ENCODE measurements at regions not wholly inside any gene's neighbourhood (a gene's known extent, or its start where the extent isn't known, plus 50 kb on each side); places are given as distances from the start of the nearest gene placed in this dataset.
A peak's percentile ranks its signal among the peaks of the same experiment; 100 is the strongest.

DNA sequence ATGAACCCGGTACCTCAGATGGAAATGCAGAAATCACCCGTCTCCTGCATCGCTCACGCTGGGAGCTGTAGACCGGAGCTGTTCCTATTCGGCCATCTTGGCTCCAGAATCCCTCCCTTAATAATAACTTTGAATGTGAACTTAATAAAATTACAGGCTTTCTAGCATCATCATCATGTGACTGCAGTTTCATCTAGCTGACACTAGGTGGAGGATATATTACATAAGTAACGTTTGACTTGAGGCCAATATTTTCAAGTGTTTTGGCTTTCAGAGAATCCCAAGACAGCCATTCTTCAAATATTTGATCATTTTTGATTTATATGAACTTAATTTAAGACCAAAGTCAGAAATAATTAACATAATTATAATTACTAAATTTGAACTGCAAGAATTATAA, 474.9 kb upstream of the CDH10 start:
- no peaks in the 10 kb centered on the region for H3K4me1 ChIP-seq (replicated peaks in 1 of 4; ENCODE audit: control insufficient read depth in 3 of 4, insufficient read depth in 4 of 4, low read length in 3 of 4)
- no peak overlapping the region for H3K27ac ChIP-seq (ENCODE audit: low read depth, low read length)
- H2BK120ac ChIP-seq (replicated peaks; ENCODE audit: low read depth, low read length) = no peak overlapping the region
- no peak overlapping the region for H4K8ac ChIP-seq (ENCODE audit: extremely low read depth, insufficient read depth, low read length)
- no peak for DNase-seq (ENCODE audit: low read depth in 1 of 2, low spot score in 2 of 2)
- no peaks in the 10 kb centered on the region for H3K79me2 ChIP-seq (ENCODE audit: control insufficient read depth in 1 of 2, insufficient read depth in 2 of 2, low read length in 2 of 2)
- no peak overlapping the region for H3K4me2 ChIP-seq (ENCODE audit: insufficient read depth in 1 of 2, low read depth in 2 of 2, low read length in 2 of 2)
- WGBS, 2 experiments (ENCODE audit: extremely low coverage in 1 of 2, insufficient coverage in 1 of 2, insufficient read length in 1 of 2, insufficient replicate concordance in 2 of 2, low coverage in 1 of 2, low lambda C conversion rate in 2 of 2, missing lambda C conversion rate in 1 of 2) = 82% methylated on average over 6 of the region's 7 CpGs; no CpG with 5 or more reads in 1 of the 2 experiments
- no peak overlapping the region for H3K14ac ChIP-seq (ENCODE audit: insufficient read length)
- no peak overlapping the region for H2BK15ac ChIP-seq (ENCODE audit: low read length)
- TF ChIP-seq, protein P1, sequence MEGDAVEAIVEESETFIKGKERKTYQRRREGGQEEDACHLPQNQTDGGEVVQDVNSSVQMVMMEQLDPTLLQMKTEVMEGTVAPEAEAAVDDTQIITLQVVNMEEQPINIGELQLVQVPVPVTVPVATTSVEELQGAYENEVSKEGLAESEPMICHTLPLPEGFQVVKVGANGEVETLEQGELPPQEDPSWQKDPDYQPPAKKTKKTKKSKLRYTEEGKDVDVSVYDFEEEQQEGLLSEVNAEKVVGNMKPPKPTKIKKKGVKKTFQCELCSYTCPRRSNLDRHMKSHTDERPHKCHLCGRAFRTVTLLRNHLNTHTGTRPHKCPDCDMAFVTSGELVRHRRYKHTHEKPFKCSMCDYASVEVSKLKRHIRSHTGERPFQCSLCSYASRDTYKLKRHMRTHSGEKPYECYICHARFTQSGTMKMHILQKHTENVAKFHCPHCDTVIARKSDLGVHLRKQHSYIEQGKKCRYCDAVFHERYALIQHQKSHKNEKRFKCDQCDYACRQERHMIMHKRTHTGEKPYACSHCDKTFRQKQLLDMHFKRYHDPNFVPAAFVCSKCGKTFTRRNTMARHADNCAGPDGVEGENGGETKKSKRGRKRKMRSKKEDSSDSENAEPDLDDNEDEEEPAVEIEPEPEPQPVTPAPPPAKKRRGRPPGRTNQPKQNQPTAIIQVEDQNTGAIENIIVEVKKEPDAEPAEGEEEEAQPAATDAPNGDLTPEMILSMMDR (IDR thresholded peaks at IDR 0.05; ENCODE audit: control extremely low read depth in 1 of 3, insufficient read depth in 1 of 3, low read depth in 1 of 3, low read length in 3 of 3) = peak in 1 of 3 experiments; percentile 25; a peak in 1 of 4 replicates
- TF ChIP-seq RAD21 (IDR thresholded peaks at IDR 0.05 in 1 of 2, conservative IDR thresholded peaks at IDR 0.05 in 1 of 2; ENCODE audit: low read depth in 2 of 2, low read length in 2 of 2) (peak; percentile 34 to 44; a peak in 3 of 4 replicates), SIX5 (IDR thresholded peaks at IDR 0.05; ENCODE audit: low read depth, low read length) (no peak)
- TF ChIP-seq, protein P2, sequence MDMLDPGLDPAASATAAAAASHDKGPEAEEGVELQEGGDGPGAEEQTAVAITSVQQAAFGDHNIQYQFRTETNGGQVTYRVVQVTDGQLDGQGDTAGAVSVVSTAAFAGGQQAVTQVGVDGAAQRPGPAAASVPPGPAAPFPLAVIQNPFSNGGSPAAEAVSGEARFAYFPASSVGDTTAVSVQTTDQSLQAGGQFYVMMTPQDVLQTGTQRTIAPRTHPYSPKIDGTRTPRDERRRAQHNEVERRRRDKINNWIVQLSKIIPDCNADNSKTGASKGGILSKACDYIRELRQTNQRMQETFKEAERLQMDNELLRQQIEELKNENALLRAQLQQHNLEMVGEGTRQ (IDR thresholded peaks at IDR 0.05; ENCODE audit: low read length) = 0 out of 2 replicates have a peak, but pooled peaks have one; percentile 33
- H3K23me2 ChIP-seq (ENCODE audit: low read depth, low read length) = no peaks in the 10 kb centered on the region
- H3K56ac ChIP-seq (replicated peaks; ENCODE audit: insufficient read length, low read depth, low read length) = no peak overlapping the region
- no peak for FAIRE-seq
- no peak overlapping the region for H3K4ac ChIP-seq (replicated peaks; ENCODE audit: insufficient read length, low read depth, low read length)
- no peaks in the 10 kb centered on the region for H4K20me1 ChIP-seq (replicated peaks in 1 of 2; ENCODE audit: control insufficient read depth in 1 of 2, insufficient read depth in 2 of 2, low read length in 2 of 2)
- no peak overlapping the region for H3K23ac ChIP-seq (ENCODE audit: insufficient read length)
- ChIA-PET CTCF (ENCODE audit: partially characterized antibody) (interaction anchor here (0.6 to 1.7 kb wide), 9 partner anchors 9 to 878 kb away, joined by 3 to 4 read pairs (median 3); partner anchors contain the start of gene CDH10), POLR2A (ENCODE audit: partially characterized antibody) (no interaction called here)
- H2BK12ac ChIP-seq (ENCODE audit: low read depth, low read length) = no peak overlapping the region
- H3K27me3 ChIP-seq (replicated peaks in 1 of 4; ENCODE audit: control insufficient read depth in 3 of 4, extremely low read depth in 1 of 4, insufficient read depth in 3 of 4, low read length in 3 of 4) = no peaks in the 10 kb centered on the region
- H2AK5ac ChIP-seq (ENCODE audit: low read depth, low read length) = no peak overlapping the region
- no peak overlapping the region for H4K91ac ChIP-seq (replicated peaks; ENCODE audit: insufficient read length, low read length)
- H2AFZ ChIP-seq (ENCODE audit: low read length) = no peak overlapping the region
- no peak overlapping the region for H3K9ac ChIP-seq (replicated peaks in 1 of 4; ENCODE audit: extremely low read depth in 1 of 4, low read depth in 3 of 4, low read length in 3 of 4)
- H3K18ac ChIP-seq (ENCODE audit: extremely low read depth, low read length) = no peak overlapping the region
- no peaks in the 10 kb centered on the region for H3K36me3 ChIP-seq (ENCODE audit: control insufficient read depth in 2 of 4, insufficient read depth in 4 of 4, low read length in 3 of 4)
- no peak overlapping the region for H3K4me3 ChIP-seq (ENCODE audit: extremely low read depth in 1 of 4, insufficient read depth in 2 of 4, low read depth in 3 of 4, low read length in 4 of 4)
- H3K9me3 ChIP-seq (ENCODE audit: insufficient read depth in 2 of 2, low read depth in 1 of 2, low read length in 1 of 2) = peaks cover 0 to 2% of the 10 kb centered on the region in 2 experiments; a peak in 1 of 4 replicates
- H2BK20ac ChIP-seq (ENCODE audit: low read length) = no peak overlapping the region
- no peak overlapping the region for H4K5ac ChIP-seq (ENCODE audit: insufficient read length, low read depth, low read length)
- no peaks in the 10 kb centered on the region for H3K79me1 ChIP-seq (ENCODE audit: low read depth, low read length)
- no peak overlapping the region for H2BK5ac ChIP-seq (ENCODE audit: low read depth, low read length)

All from H1 (cell line).